ENCODE measurements at regions not wholly inside any gene's neighbourhood (a gene's known extent, or its start where the extent isn't known, plus 50 kb on each side); places are given as distances from the start of the nearest gene placed in this dataset.

DNA sequence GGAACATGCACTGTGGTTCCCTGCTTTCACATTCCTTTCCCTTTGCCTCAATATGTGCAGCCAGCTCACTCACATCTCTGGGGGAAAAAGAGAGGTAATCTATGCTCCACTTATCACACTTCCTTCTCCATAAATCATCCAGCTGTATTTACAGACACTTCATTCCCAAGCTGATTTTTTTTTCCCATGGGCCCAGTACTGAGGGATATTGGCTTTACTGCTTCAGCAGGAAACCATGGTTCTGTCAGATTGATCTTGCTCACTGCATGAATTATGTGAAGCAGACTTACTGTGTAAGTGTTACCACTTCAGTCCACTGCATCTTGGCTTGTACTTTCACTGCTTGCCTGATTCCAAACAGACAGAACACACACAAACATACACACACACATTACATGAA lies 555.6 kb downstream of the CCER1 start:
- Mint-ChIP-seq H3K36me3 (ENCODE audit: low read depth) (no peaks in the 10 kb centered on the region), H3K27ac (no peak overlapping the region), H3K4me1 (ENCODE audit: low read depth) (no peaks in the 10 kb centered on the region), H3K27me3 (ENCODE audit: low read depth) (no peaks in the 10 kb centered on the region), H3K4me3 (no peak overlapping the region), H3K9me3 (ENCODE audit: insufficient read depth) (peaks cover 7% of the 10 kb centered on the region)
- ChIA-PET CTCF (no interaction called here), POLR2A (no interaction called here)
- ATAC-seq (no peak), DNase-seq (no peak)

GRCh38 chr12:90398285-90398836 lies 556.6 kb downstream of the CCER1 start:
- ATAC-seq: no peak
- no peak overlapping the region for H3K4me3 Mint-ChIP-seq
- POLR2A ChIA-PET: no interaction called here
- peaks cover 7% of the 10 kb centered on the region for H3K9me3 Mint-ChIP-seq (ENCODE audit: insufficient read depth)
- no peaks in the 10 kb centered on the region for H3K27me3 Mint-ChIP-seq (ENCODE audit: low read depth)
- H3K4me1 Mint-ChIP-seq (ENCODE audit: low read depth): no peaks in the 10 kb centered on the region
- CTCF ChIA-PET: no interaction called here
- no peaks in the 10 kb centered on the region for H3K36me3 Mint-ChIP-seq (ENCODE audit: low read depth)
- no peak overlapping the region for H3K27ac Mint-ChIP-seq
- no peak for DNase-seq

- POLR2A ChIA-PET: no interaction called here
- peaks cover 7% of the 10 kb centered on the region for H3K9me3 Mint-ChIP-seq (ENCODE audit: insufficient read depth)
- no peak overlapping the region for H3K4me3 Mint-ChIP-seq
- no peak overlapping the region for H3K27ac Mint-ChIP-seq
- DNase-seq (no peak), ATAC-seq (no peak)
- CTCF ChIA-PET: no interaction called here
- no peaks in the 10 kb centered on the region for H3K4me1 Mint-ChIP-seq (ENCODE audit: low read depth)
- no peaks in the 10 kb centered on the region for H3K36me3 Mint-ChIP-seq (ENCODE audit: low read depth)
- no peaks in the 10 kb centered on the region for H3K27me3 Mint-ChIP-seq (ENCODE audit: low read depth)
Observed at GRCh38 chr12:90396556-90396955, 558.4 kb downstream of the CCER1 start.

- no peak for ATAC-seq
- no peaks in the 10 kb centered on the region for H3K27me3 Mint-ChIP-seq (ENCODE audit: low read depth)
- no peaks in the 10 kb centered on the region for H3K4me1 Mint-ChIP-seq (ENCODE audit: low read depth)
- no peak overlapping the region for H3K4me3 Mint-ChIP-seq
- ChIA-PET CTCF (no interaction called here), POLR2A (no interaction called here)
- no peak overlapping the region for H3K27ac Mint-ChIP-seq
- no peaks in the 10 kb centered on the region for H3K36me3 Mint-ChIP-seq (ENCODE audit: low read depth)
- peaks cover 7% of the 10 kb centered on the region for H3K9me3 Mint-ChIP-seq (ENCODE audit: insufficient read depth)
- no peak for DNase-seq
Observed at GRCh38 chr12:90393652-90394051, 561.3 kb downstream of the CCER1 start.

GRCh38 chr12:90393089-90393488 lies 561.9 kb downstream of the CCER1 start:
- ATAC-seq (no peak), DNase-seq (no peak)
- POLR2A ChIA-PET: no interaction called here
- CTCF ChIA-PET: no interaction called here
- Mint-ChIP-seq H3K27me3 (ENCODE audit: low read depth) (no peaks in the 10 kb centered on the region), H3K9me3 (ENCODE audit: insufficient read depth) (peaks cover 7% of the 10 kb centered on the region), H3K4me1 (ENCODE audit: low read depth) (no peaks in the 10 kb centered on the region), H3K4me3 (no peak overlapping the region), H3K36me3 (ENCODE audit: low read depth) (no peaks in the 10 kb centered on the region), H3K27ac (no peak overlapping the region)

- CTCF ChIA-PET: no interaction called here
- peaks cover under 1% of the 10 kb centered on the region for H3K9me3 Mint-ChIP-seq (ENCODE audit: insufficient read depth)
Observed at GRCh38 chr12:90390947-90391346, 564.0 kb downstream of the CCER1 start.

DNA sequence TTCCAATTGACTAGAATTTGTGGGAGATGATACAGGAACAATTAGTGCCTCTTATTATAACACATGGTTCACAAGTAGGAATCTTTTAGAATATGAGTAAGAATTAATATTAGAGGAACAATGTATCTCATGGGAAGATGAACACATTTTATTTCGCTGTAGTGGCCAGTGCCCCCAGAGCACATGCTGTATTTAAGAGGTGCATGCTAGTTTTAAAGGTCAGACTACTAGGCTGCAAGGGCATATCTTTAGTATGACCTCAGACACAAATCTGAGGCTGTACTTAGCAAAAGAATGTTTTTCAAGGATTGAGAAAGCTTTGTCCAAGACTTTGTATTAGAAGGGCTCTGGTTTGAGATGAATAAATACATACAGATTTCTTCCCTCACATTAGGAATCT lies 586.9 kb downstream of the CCER1 start:
- no peaks in the 10 kb centered on the region for H3K36me3 Mint-ChIP-seq (ENCODE audit: low read depth)
- ChIA-PET POLR2A (no interaction called here), CTCF (no interaction called here)
- ATAC-seq (no peak), DNase-seq (no peak)
- H3K27ac Mint-ChIP-seq: no peak overlapping the region
- H3K27me3 Mint-ChIP-seq (ENCODE audit: low read depth): no peaks in the 10 kb centered on the region
- H3K4me1 Mint-ChIP-seq (ENCODE audit: low read depth): no peaks in the 10 kb centered on the region
- H3K9me3 Mint-ChIP-seq (ENCODE audit: insufficient read depth): no peaks in the 10 kb centered on the region
- H3K4me3 Mint-ChIP-seq: no peak overlapping the region

More at GRCh38 chr12:90390947-90391346, 564.0 kb downstream of the CCER1 start:
- Mint-ChIP-seq H3K27me3 (ENCODE audit: low read depth) (no peaks in the 10 kb centered on the region), H3K4me3 (no peak overlapping the region), H3K27ac (no peak overlapping the region), H3K4me1 (ENCODE audit: low read depth) (no peaks in the 10 kb centered on the region), H3K36me3 (ENCODE audit: low read depth) (no peaks in the 10 kb centered on the region)
- POLR2A ChIA-PET: no interaction called here
- ATAC-seq: no peak
- DNase-seq: no peak

DNA sequence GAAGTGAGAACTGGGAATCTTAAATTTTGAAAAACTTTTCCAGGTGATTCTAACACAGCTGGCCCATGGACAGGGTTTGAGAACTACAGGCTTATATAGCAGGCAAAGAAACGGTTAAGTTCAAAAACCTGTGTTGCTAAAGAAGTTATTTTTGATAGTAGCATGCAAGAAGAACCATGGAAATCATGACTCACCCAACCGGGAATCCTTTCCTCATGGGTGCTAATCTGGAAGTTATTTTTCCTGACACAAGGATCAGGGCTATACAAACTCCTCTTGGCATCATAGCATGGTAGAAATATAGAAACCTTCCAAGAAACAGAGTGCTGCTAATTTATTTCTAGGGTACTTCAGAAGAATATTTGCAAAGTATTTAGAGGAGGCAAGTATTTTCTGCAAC lies 588.7 kb downstream of the CCER1 start:
- Mint-ChIP-seq H3K4me3 (no peak overlapping the region), H3K27ac (no peak overlapping the region), H3K4me1 (ENCODE audit: low read depth) (no peaks in the 10 kb centered on the region), H3K36me3 (ENCODE audit: low read depth) (no peaks in the 10 kb centered on the region), H3K9me3 (ENCODE audit: insufficient read depth) (no peaks in the 10 kb centered on the region), H3K27me3 (ENCODE audit: low read depth) (no peaks in the 10 kb centered on the region)
- ChIA-PET POLR2A (no interaction called here), CTCF (no interaction called here)
- ATAC-seq: no peak
- DNase-seq: no peak

GRCh38 chr12:90360300-90360699 lies 594.7 kb downstream of the CCER1 start:
- no peaks in the 10 kb centered on the region for H3K4me1 Mint-ChIP-seq (ENCODE audit: low read depth)

DNA sequence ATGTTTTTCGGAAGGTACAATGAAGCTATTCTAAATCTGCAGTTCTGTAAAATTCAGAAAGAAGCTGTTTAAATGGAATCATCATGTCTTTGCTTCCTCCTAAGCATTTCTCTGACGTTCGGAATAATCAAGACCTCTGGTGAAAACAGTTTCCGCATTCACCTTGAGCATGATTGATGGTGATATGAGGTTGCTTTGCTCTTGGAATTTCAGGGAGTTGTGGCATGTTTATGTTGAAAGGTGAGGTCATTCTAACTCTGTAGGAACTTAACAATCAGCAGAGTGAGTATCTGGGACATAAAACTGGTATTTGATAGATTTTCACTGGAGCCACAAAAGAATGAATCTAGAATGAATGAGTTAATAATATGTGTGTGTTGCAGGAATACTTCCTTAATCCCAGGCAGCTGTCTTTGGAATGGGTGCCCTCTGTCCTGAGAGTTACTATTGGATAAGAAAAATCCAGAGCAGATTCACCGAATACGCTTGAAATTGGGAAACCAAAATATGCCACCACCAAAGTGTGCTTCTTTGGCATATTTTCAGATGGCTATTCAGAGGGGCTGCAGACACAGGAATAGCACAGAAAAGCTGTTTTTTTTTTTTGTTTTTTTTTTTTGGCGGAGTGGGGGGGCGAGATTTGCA lies 599.1 kb downstream of the CCER1 start:
- no peak overlapping the region for H3K27ac Mint-ChIP-seq
- no peaks in the 10 kb centered on the region for H3K27me3 Mint-ChIP-seq (ENCODE audit: low read depth)
- DNase-seq (no peak), ATAC-seq (no peak)
- no peaks in the 10 kb centered on the region for H3K9me3 Mint-ChIP-seq (ENCODE audit: insufficient read depth)
- H3K4me1 Mint-ChIP-seq (ENCODE audit: low read depth): no peaks in the 10 kb centered on the region
- CTCF ChIA-PET: interaction anchor here (0.6 kb wide), 1 partner anchor 172 kb away, joined by 3 read pairs; no protein-coding TSS in a partner anchor
- no peak overlapping the region for H3K4me3 Mint-ChIP-seq
- POLR2A ChIA-PET: no interaction called here
- no peaks in the 10 kb centered on the region for H3K36me3 Mint-ChIP-seq (ENCODE audit: low read depth)

More at GRCh38 chr12:90360300-90360699, 594.7 kb downstream of the CCER1 start:
- Mint-ChIP-seq H3K27me3 (ENCODE audit: low read depth) (no peaks in the 10 kb centered on the region), H3K4me3 (no peak overlapping the region), H3K9me3 (ENCODE audit: insufficient read depth) (no peaks in the 10 kb centered on the region), H3K36me3 (ENCODE audit: low read depth) (no peaks in the 10 kb centered on the region), H3K27ac (no peak overlapping the region)
- CTCF ChIA-PET: no interaction called here
- ATAC-seq: no peak
- POLR2A ChIA-PET: no interaction called here
- no peak for DNase-seq

DNA sequence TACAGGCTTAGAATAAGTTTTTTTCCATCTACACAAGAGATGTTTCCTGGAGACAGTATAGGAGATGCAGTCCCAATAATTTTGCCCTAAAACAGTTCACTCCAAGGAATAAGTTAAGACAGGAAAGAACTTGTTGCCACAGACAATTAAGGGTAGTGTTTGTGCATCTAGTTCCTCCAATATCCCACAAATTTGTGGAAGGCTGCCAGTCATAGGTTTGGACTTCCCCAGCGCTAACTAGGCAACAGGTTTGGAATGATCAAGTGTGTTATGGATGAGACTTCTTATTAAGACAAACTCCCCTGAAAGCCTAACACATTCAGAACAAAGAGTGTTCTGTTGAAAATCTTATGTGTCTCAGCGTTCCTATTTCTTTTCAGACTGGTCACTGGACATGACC lies 611.0 kb downstream of the CCER1 start:
- H3K27me3 Mint-ChIP-seq (ENCODE audit: low read depth): peaks cover under 1% of the 10 kb centered on the region
- ATAC-seq (no peak), DNase-seq (no peak)
- no peak overlapping the region for H3K4me3 Mint-ChIP-seq
- H3K27ac Mint-ChIP-seq: no peak overlapping the region
- H3K36me3 Mint-ChIP-seq (ENCODE audit: low read depth): no peaks in the 10 kb centered on the region
- ChIA-PET POLR2A (no interaction called here), CTCF (no interaction called here)
- no peaks in the 10 kb centered on the region for H3K9me3 Mint-ChIP-seq (ENCODE audit: insufficient read depth)
- no peaks in the 10 kb centered on the region for H3K4me1 Mint-ChIP-seq (ENCODE audit: low read depth)

DNA sequence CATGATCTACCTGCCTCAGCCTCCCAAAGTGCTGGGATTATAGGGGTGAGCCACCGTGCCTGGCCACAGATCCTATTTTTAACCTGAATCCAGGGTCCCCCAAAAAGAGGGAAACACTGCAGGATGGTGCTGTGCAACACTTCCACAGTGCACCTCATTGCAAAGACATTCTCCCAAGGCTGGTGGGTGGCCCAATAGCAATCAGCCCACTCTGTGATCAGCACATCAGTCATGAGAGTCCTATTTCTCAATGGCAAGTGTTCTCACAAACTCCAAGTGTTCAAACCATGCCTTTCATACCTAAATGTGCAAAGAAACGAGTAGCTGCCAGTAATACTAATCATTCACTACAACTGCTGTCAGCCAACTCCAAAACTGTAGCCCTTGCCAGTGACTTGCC lies 612.9 kb downstream of the CCER1 start:
- H3K27ac Mint-ChIP-seq: no peak overlapping the region
- no peak for DNase-seq
- peaks cover 2% of the 10 kb centered on the region for H3K27me3 Mint-ChIP-seq (ENCODE audit: low read depth)
- H3K4me3 Mint-ChIP-seq: no peak overlapping the region
- no peaks in the 10 kb centered on the region for H3K36me3 Mint-ChIP-seq (ENCODE audit: low read depth)
- no peak for ATAC-seq
- H3K4me1 Mint-ChIP-seq (ENCODE audit: low read depth): no peaks in the 10 kb centered on the region
- ChIA-PET POLR2A (no interaction called here), CTCF (no interaction called here)
- H3K9me3 Mint-ChIP-seq (ENCODE audit: insufficient read depth): no peaks in the 10 kb centered on the region

DNA sequence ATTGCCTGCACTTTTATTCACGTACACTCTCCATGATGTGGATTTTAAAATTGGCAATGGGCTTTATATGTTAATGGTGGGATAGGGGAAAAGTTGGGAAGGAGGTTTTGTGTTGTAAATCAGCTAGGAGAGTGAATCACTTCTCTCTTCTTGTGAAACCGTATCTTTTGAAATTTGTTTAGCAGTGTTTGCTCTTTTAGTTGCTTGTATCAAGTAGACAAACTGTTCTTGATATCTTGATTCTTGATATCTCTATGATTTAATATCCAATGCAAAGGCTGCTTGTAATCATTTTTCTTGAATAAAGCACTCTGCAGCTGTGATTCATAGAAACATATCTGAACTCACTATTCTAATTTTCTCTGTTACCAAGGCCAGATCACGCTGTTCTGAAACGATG lies 615.1 kb downstream of the CCER1 start:
- Mint-ChIP-seq H3K4me1 (ENCODE audit: low read depth) (no peaks in the 10 kb centered on the region), H3K9me3 (ENCODE audit: insufficient read depth) (no peaks in the 10 kb centered on the region), H3K27ac (no peak overlapping the region), H3K27me3 (ENCODE audit: low read depth) (peaks cover 2% of the 10 kb centered on the region), H3K4me3 (no peak overlapping the region), H3K36me3 (ENCODE audit: low read depth) (no peaks in the 10 kb centered on the region)
- ChIA-PET CTCF (no interaction called here), POLR2A (no interaction called here)
- DNase-seq (no peak), ATAC-seq (no peak)
